Caco-2 (cell line): ENCODE measurements at regions not wholly inside any gene's neighbourhood (a gene's known extent, or its start where the extent isn't known, plus 50 kb on each side); places are given as distances from the start of the nearest gene placed in this dataset.

Experiments
- BruUV-seq: library from RNA; stranded (reverse); fragments of 400-500 nt; replicated peaks from 2 replicates; lab custom pipeline; 2021; lab: Mats Ljungman, UMichigan
- CTCF ChIA-PET: fragments of 300-600 bp; sonication (Branson Sonifier 250); formaldehyde crosslinking; loops from one replicate; lab custom pipeline; 2022; ENCODE audit warnings: antibody characterized with exemption; lab: Charles Lee
- POLR2A ChIA-PET: fragments of 300-600 bp; sonication (Branson Sonifier 250); formaldehyde crosslinking; loops from one replicate; lab custom pipeline; 2022; ENCODE audit warnings: antibody characterized with exemption; lab: Charles Lee
- DNase-seq, 2 experiments: peaks; one replicate each; pipeline versions ENCODE4 v3.0.0 to v3.0.0-alpha.2; 2020 to 2022
- H3K27me3 ChIP-seq: replicated peaks from 2 replicates; pipeline ENCODE4 v1.6.0; 2011; ENCODE audit warnings: low read length; ENCODE audit not compliant: control insufficient read depth, insufficient read depth
- H3K36me3 ChIP-seq: 2 replicates; pipeline ENCODE4 v1.5.1; 2011; ENCODE audit warnings: low read length; ENCODE audit not compliant: control insufficient read depth, insufficient read depth
- H3K4me1 ChIP-seq: fragments of 250-450 bp; sonication (Bioruptor Pico); 2 replicates; pipeline ENCODE4 v1.5.1; 2020; ENCODE audit warnings: mild to moderate bottlenecking
- H3K4me3 ChIP-seq: 2 replicates; pipeline ENCODE4 v1.5.1; 2011; ENCODE audit warnings: low read depth, mild to moderate bottlenecking, control low read depth, low read length
- H3K9me3 ChIP-seq: fragments of 250-450 bp; sonication (Bioruptor Pico); 2 replicates; pipeline ENCODE4 v1.5.1; 2020; ENCODE audit warnings: mild to moderate bottlenecking, moderate library complexity
- H3K27ac Mint-ChIP-seq: one replicate; pipeline ENCODE4 v1.8.0; 2022; ENCODE audit warnings: mixed read lengths; ENCODE audit not compliant: unreplicated experiment
- H3K27me3 Mint-ChIP-seq: one replicate; pipeline ENCODE4 v1.8.0; 2022; ENCODE audit warnings: mixed read lengths; ENCODE audit not compliant: insufficient read depth, unreplicated experiment
- H3K36me3 Mint-ChIP-seq: one replicate; pipeline ENCODE4 v1.8.0; 2022; ENCODE audit warnings: mild to moderate bottlenecking, mixed read lengths; ENCODE audit not compliant: insufficient read depth, unreplicated experiment
- H3K4me1 Mint-ChIP-seq: one replicate; pipeline ENCODE4 v1.8.0; 2022; ENCODE audit warnings: low read depth, mixed read lengths; ENCODE audit not compliant: unreplicated experiment
- H3K4me3 Mint-ChIP-seq: one replicate; pipeline ENCODE4 v1.8.0; 2022; ENCODE audit warnings: mild to moderate bottlenecking, moderate library complexity, mixed read lengths; ENCODE audit not compliant: unreplicated experiment
- H3K9me3 Mint-ChIP-seq: one replicate; pipeline ENCODE4 v1.8.0; 2022; ENCODE audit warnings: mixed read lengths; ENCODE audit not compliant: unreplicated experiment
- intact Hi-C: fragments of 100-400 bp; cut with micrococcal nuclease; formaldehyde crosslinking; loops from one replicate; pipeline ENCODE4 v1.10.0; 2022; ENCODE audit not compliant: unreplicated experiment
- TF ChIP-seq, protein P1 (sequence below), 2 experiments: fragments of 200-600 bp in 1 of 2; IDR thresholded peaks; 1 replicate in 1 of 2; 2 replicates in 1 of 2; pipeline versions ENCODE4 v1.5.1 to v1.8.0; 2011 to 2022; ENCODE audit warnings: antibody characterized with exemption in 1 of 2, control low read depth in 1 of 2, inconsistent platforms in 1 of 2, low read depth in 1 of 2, low read length in 1 of 2, mild to moderate bottlenecking in 1 of 2, moderate library complexity in 1 of 2; ENCODE audit not compliant: insufficient read depth in 1 of 2, severe bottlenecking in 1 of 2, unreplicated experiment in 1 of 2

DNA sequence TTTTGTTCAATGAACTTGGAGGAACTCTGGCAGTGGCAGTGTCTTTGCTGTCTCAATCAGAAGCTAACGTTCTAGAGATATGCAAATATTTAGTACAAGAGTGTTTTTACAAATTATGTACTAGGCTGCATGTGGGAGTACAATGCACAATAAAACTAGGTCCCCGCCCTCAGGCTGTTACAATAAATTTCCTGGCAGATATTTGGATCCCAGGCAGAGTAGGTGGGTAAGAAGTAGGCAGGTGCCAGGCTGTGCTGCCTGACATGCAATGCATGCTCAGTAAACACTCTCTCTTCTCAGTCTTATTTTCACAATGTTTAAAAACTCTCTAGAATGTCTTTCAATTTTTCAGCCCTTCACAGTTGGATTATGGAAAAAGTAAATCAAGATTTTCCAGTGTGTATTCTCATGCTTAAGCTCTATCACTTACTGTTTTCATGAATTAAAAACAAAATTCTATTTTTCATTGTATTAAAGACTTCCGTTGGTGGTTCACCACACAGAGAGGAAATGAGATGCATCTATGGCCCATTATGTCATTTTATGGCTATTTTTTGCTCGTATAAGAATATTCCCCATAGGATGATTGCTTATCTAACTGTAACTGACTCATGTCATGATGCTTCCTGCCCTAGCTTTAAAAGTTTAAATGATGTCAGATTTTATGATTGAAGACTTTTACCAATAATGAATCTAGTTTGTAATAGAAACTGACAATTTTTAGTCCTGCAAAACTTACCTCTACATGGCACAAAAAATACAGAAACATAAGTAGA lies 346.1 kb downstream of the RND3 start:
- Histone ChIP-seq H3K27me3 (no peaks in the 10 kb centered on the region), H3K4me1 (no peaks in the 10 kb centered on the region), H3K4me3 (no peak overlapping the region), H3K36me3 (no peaks in the 10 kb centered on the region), H3K9me3 (peaks cover 10% of the 10 kb centered on the region)
- ChIA-PET CTCF (no interaction called here), POLR2A (no interaction called here)
- Mint-ChIP-seq H3K27me3 (no peaks in the 10 kb centered on the region), H3K4me1 (peaks cover 7% of the 10 kb centered on the region), H3K9me3 (peaks cover 15% of the 10 kb centered on the region), H3K36me3 (no peaks in the 10 kb centered on the region), H3K4me3 (no peak overlapping the region), H3K27ac (no peak overlapping the region)
- no peak for DNase-seq
- no TSS peak for BruUV-seq
- intact Hi-C loops: no loop called here
- TF ChIP-seq, protein P1, sequence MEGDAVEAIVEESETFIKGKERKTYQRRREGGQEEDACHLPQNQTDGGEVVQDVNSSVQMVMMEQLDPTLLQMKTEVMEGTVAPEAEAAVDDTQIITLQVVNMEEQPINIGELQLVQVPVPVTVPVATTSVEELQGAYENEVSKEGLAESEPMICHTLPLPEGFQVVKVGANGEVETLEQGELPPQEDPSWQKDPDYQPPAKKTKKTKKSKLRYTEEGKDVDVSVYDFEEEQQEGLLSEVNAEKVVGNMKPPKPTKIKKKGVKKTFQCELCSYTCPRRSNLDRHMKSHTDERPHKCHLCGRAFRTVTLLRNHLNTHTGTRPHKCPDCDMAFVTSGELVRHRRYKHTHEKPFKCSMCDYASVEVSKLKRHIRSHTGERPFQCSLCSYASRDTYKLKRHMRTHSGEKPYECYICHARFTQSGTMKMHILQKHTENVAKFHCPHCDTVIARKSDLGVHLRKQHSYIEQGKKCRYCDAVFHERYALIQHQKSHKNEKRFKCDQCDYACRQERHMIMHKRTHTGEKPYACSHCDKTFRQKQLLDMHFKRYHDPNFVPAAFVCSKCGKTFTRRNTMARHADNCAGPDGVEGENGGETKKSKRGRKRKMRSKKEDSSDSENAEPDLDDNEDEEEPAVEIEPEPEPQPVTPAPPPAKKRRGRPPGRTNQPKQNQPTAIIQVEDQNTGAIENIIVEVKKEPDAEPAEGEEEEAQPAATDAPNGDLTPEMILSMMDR (IDR thresholded peaks at IDR 0.05; ENCODE audit: insufficient read depth in 1 of 2, low read depth in 1 of 2, low read length in 1 of 2, severe bottlenecking in 1 of 2, unreplicated experiment in 1 of 2): no peak

DNA sequence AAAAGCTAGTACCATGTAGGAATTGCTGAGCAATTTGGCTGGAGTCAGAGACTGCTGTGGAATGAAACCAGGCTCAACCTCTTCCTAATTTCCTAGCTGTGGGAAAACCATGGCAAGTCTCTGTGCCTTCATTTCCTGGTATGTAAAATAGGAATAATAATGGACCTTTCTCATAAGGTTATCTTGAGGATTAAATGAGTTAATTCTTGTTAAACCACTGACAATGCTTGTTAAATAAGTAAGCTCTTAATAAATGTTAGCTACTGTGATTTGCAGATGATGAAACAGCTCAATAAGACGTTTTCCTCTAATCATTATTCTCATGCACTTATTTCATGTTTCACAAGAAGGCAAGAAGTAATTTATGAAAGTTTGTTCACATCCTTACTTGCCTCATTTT lies 346.7 kb downstream of the RND3 start:
- peaks cover 7% of the 10 kb centered on the region for H3K4me1 Mint-ChIP-seq
- CTCF ChIA-PET: no interaction called here

DNA sequence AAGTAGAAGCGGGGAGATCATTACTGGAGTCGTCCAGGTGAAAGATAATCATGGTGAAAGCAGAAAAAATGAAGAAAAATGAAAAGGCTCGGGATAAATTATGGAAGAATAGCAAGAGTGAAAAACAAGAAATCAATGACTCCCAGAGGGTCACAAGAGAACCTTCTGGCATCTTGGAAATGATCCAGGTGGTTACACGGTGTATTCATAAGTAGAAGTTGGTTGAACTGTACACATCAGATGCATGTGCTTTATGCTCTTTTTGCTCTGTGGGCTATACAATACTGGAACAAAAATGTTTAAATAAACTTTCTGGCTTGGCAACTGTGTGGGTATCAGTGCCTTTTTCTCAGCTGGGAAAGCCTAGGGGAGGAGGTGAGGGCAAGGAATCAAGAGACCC lies 348.9 kb downstream of the RND3 start:
- Histone ChIP-seq H3K36me3 (no peaks in the 10 kb centered on the region), H3K4me3 (no peak overlapping the region), H3K4me1 (peaks cover 19% of the 10 kb centered on the region), H3K9me3 (no peaks in the 10 kb centered on the region), H3K27me3 (no peaks in the 10 kb centered on the region)
- no peaks in the 10 kb centered on the region for H3K9me3 Mint-ChIP-seq
- no TSS peak for BruUV-seq
- TF ChIP-seq, protein P1 (IDR thresholded peaks at IDR 0.05; ENCODE audit: insufficient read depth in 1 of 2, low read depth in 1 of 2, low read length in 1 of 2, severe bottlenecking in 1 of 2, unreplicated experiment in 1 of 2): no peak
- no peaks in the 10 kb centered on the region for H3K27me3 Mint-ChIP-seq
- H3K36me3 Mint-ChIP-seq: no peaks in the 10 kb centered on the region
- no peak overlapping the region for H3K4me3 Mint-ChIP-seq
- ChIA-PET CTCF (no interaction called here), POLR2A (no interaction called here)
- no peak for DNase-seq
- intact Hi-C loops: loop anchor here (10.0 kb wide), 1 partner anchor 476 kb away; no protein-coding TSS in a partner anchor
- peaks cover 19% of the 10 kb centered on the region for H3K4me1 Mint-ChIP-seq
- H3K27ac Mint-ChIP-seq: no peak overlapping the region

More for the DNA sequence above, 346.7 kb downstream of the RND3 start:
- no peaks in the 10 kb centered on the region for H3K27me3 ChIP-seq
- no peak for DNase-seq
- TF ChIP-seq, protein P1 (IDR thresholded peaks at IDR 0.05; ENCODE audit: insufficient read depth in 1 of 2, low read depth in 1 of 2, low read length in 1 of 2, severe bottlenecking in 1 of 2, unreplicated experiment in 1 of 2): no peak
- Mint-ChIP-seq H3K36me3 (no peaks in the 10 kb centered on the region), H3K4me3 (no peak overlapping the region), H3K27me3 (no peaks in the 10 kb centered on the region), H3K9me3 (peaks cover 8% of the 10 kb centered on the region), H3K27ac (no peak overlapping the region)
- no peaks in the 10 kb centered on the region for H3K4me1 ChIP-seq
- H3K9me3 ChIP-seq: peaks cover 4% of the 10 kb centered on the region; the same call in 1 of the 2 replicates
- intact Hi-C loops: no loop called here
- no peaks in the 10 kb centered on the region for H3K36me3 ChIP-seq
- no TSS peak for BruUV-seq
- no peak overlapping the region for H3K4me3 ChIP-seq
- POLR2A ChIA-PET: no interaction called here
